Neural progenitor cell (in vitro differentiated cells): ENCODE measurements at regions not wholly inside any gene's neighbourhood (a gene's known extent, or its start where the extent isn't known, plus 50 kb on each side); places are given as distances from the start of the nearest gene placed in this dataset.

Experiments
- DNase-seq: peaks from one replicate; pipeline ENCODE4 v3.0.0-alpha.2; 2016; ENCODE audit warnings: low spot score
- H2AFZ ChIP-seq: fragments of 200-600 bp; sonication (generic); replicated peaks from 2 replicates; pipeline ENCODE4 v1.6.1; 2016; ENCODE audit warnings: antibody characterized with exemption
- H3F3A ChIP-seq: fragments of 200-600 bp; sonication (generic); 2 replicates; pipeline ENCODE4 v1.6.1; 2016; ENCODE audit warnings: antibody characterized with exemption, low read depth
- H3K27ac ChIP-seq: fragments of 200-600 bp; sonication (generic); 2 replicates; pipeline ENCODE4 v1.5.1; 2016; ENCODE audit warnings: mild to moderate bottlenecking
- H3K27me3 ChIP-seq: fragments of 200-600 bp; sonication (generic); 2 replicates; pipeline ENCODE4 v1.6.1; 2016; ENCODE audit warnings: mild to moderate bottlenecking, moderate library complexity
- H3K36me3 ChIP-seq: fragments of 200-600 bp; sonication (generic); 2 replicates; pipeline ENCODE4 v1.5.1; 2016
- H3K4me1 ChIP-seq: fragments of 200-600 bp; sonication (generic); 2 replicates; pipeline ENCODE4 v1.6.1; 2016; ENCODE audit warnings: mixed run types
- H3K4me2 ChIP-seq: fragments of 200-600 bp; sonication (generic); 2 replicates; pipeline ENCODE4 v1.6.1; 2016
- H3K4me3 ChIP-seq: fragments of 200-600 bp; sonication (generic); 2 replicates; pipeline ENCODE4 v1.5.1; 2016
- H3K79me2 ChIP-seq: fragments of 200-600 bp; sonication (generic); 2 replicates; pipeline ENCODE4 v1.6.1; 2016; ENCODE audit warnings: low read depth
- H3K9ac ChIP-seq: fragments of 200-600 bp; sonication (generic); 2 replicates; pipeline ENCODE4 v1.6.1; 2016
- H3K9me3 ChIP-seq: fragments of 200-600 bp; sonication (generic); 2 replicates; pipeline ENCODE4 v1.5.1; 2016; ENCODE audit warnings: low read depth
- H4K20me1 ChIP-seq: fragments of 200-600 bp; sonication (generic); 2 replicates; pipeline ENCODE4 v1.6.1; 2016; ENCODE audit warnings: low read depth
- H3K27ac Mint-ChIP-seq: 3 replicates; pipeline ENCODE4 v1.8.0; 2021; ENCODE audit warnings: mixed read lengths
- H3K27me3 Mint-ChIP-seq: 2 replicates; pipeline ENCODE4 v1.8.0; 2022; ENCODE audit warnings: low read depth, mild to moderate bottlenecking, inconsistent platforms, moderate library complexity, mixed read lengths; ENCODE audit not compliant: insufficient read depth
- H3K36me3 Mint-ChIP-seq: 3 replicates; pipeline ENCODE4 v1.8.0; 2021; ENCODE audit warnings: mixed read lengths
- H3K4me1 Mint-ChIP-seq: 3 replicates; pipeline ENCODE4 v1.8.0; 2021; ENCODE audit warnings: mixed read lengths
- H3K4me3 Mint-ChIP-seq: 3 replicates; pipeline ENCODE4 v1.8.0; 2021; ENCODE audit warnings: mild to moderate bottlenecking, moderate library complexity, mixed read lengths
- H3K9me3 Mint-ChIP-seq: 3 replicates; pipeline ENCODE4 v1.8.0; 2020; ENCODE audit warnings: mixed read lengths
- EZH2 ChIP-seq: fragments of 200-600 bp; sonication (generic); IDR thresholded peaks from 2 replicates; pipeline ENCODE4 v1.6.1; 2017; ENCODE audit warnings: antibody characterized with exemption, mild to moderate bottlenecking, moderate library complexity
- EZH2phosphoT487 ChIP-seq: fragments of 200-600 bp; sonication (generic); IDR thresholded peaks from 2 replicates; pipeline ENCODE4 v1.6.1; 2017; ENCODE audit warnings: antibody characterized with exemption
- TF ChIP-seq, protein P1 (sequence below): fragments of 200-600 bp; sonication (generic); IDR thresholded peaks from 2 replicates; pipeline ENCODE4 v1.5.1; 2017; ENCODE audit warnings: antibody characterized with exemption, mild to moderate bottlenecking

DNA sequence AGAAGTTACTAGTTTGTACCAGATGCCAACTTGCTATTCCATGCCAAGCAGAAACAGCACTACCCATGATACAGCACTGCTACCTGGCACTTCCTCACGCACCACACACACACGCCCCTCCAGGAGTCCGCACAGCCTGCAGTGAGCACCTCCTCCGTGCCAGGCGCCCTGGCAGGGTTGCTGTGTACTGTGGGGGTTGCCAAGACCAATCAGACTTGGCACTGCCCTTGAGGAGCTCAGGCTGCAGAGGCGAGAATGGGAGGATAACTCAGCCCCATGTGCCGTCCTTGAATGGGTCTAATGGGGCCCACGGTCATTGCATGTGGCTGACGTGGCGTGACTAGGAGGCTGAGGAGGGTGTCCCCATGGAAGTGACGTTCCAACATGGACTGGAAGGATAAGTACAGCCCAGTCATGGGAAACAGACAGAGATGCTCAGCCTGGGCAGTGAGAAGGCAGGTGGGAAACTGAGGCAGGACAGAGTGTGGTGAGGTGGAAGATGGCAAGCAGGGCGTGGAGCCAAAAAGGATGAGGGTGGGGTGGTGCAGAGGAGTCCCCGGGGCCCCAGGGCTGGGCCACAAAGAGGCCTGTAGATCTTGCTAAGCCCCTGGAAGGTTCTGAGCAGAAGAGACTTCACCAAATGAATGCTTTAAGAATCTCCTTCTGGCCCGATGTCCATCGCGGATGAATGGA lies 65.3 kb upstream of the C14orf180 start:
- DNase-seq = no peak
- H3K27me3 Mint-ChIP-seq = peaks cover 16% of the 10 kb centered on the region
- Histone ChIP-seq H2AFZ (no peak overlapping the region), H3K9me3 (no peaks in the 10 kb centered on the region), H3K9ac (no peak overlapping the region), H3K27ac (no peak overlapping the region), H3K4me2 (no peak overlapping the region), H3K79me2 (no peaks in the 10 kb centered on the region), H3K27me3 (no peaks in the 10 kb centered on the region), H3K4me3 (no peak overlapping the region), H3K4me1 (no peaks in the 10 kb centered on the region), H3K36me3 (no peaks in the 10 kb centered on the region), H3F3A (no peaks in the 10 kb centered on the region), H4K20me1 (no peaks in the 10 kb centered on the region)
- no peak overlapping the region for H3K27ac Mint-ChIP-seq
- peaks cover 20% of the 10 kb centered on the region for H3K9me3 Mint-ChIP-seq
- TF ChIP-seq, protein P1, sequence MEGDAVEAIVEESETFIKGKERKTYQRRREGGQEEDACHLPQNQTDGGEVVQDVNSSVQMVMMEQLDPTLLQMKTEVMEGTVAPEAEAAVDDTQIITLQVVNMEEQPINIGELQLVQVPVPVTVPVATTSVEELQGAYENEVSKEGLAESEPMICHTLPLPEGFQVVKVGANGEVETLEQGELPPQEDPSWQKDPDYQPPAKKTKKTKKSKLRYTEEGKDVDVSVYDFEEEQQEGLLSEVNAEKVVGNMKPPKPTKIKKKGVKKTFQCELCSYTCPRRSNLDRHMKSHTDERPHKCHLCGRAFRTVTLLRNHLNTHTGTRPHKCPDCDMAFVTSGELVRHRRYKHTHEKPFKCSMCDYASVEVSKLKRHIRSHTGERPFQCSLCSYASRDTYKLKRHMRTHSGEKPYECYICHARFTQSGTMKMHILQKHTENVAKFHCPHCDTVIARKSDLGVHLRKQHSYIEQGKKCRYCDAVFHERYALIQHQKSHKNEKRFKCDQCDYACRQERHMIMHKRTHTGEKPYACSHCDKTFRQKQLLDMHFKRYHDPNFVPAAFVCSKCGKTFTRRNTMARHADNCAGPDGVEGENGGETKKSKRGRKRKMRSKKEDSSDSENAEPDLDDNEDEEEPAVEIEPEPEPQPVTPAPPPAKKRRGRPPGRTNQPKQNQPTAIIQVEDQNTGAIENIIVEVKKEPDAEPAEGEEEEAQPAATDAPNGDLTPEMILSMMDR = no peak
- TF ChIP-seq EZH2 = no peak
- TF ChIP-seq EZH2phosphoT487 = no peak
- no peak overlapping the region for H3K4me3 Mint-ChIP-seq
- H3K36me3 Mint-ChIP-seq = no peaks in the 10 kb centered on the region
- H3K4me1 Mint-ChIP-seq = no peaks in the 10 kb centered on the region

GRCh38 chr14:104515059-104515810 lies 64.3 kb upstream of the C14orf180 start:
- H3K9ac ChIP-seq = no peak overlapping the region
- Mint-ChIP-seq H3K36me3 (no peaks in the 10 kb centered on the region), H3K9me3 (peaks cover 20% of the 10 kb centered on the region), H3K4me3 (no peak overlapping the region), H3K27me3 (peaks cover 16% of the 10 kb centered on the region), H3K27ac (no peak overlapping the region), H3K4me1 (no peaks in the 10 kb centered on the region)
- no peaks in the 10 kb centered on the region for H3F3A ChIP-seq
- H3K27ac ChIP-seq = no peak overlapping the region
- DNase-seq = no peak
- TF ChIP-seq, protein P1 = no peak
- TF ChIP-seq EZH2phosphoT487 (no peak), EZH2 (no peak)
- H3K27me3 ChIP-seq = no peaks in the 10 kb centered on the region
- H4K20me1 ChIP-seq = no peaks in the 10 kb centered on the region
- no peaks in the 10 kb centered on the region for H3K79me2 ChIP-seq
- H2AFZ ChIP-seq = no peak overlapping the region
- H3K36me3 ChIP-seq = no peaks in the 10 kb centered on the region
- H3K9me3 ChIP-seq = no peaks in the 10 kb centered on the region
- no peak overlapping the region for H3K4me2 ChIP-seq
- H3K4me1 ChIP-seq = no peaks in the 10 kb centered on the region
- no peak overlapping the region for H3K4me3 ChIP-seq

GRCh38 chr14:104515811-104516780 lies 63.5 kb upstream of the C14orf180 start:
- Histone ChIP-seq H3K36me3 (no peaks in the 10 kb centered on the region), H3K4me2 (no peak overlapping the region), H3K4me1 (no peaks in the 10 kb centered on the region), H2AFZ (no peak overlapping the region), H3K79me2 (no peaks in the 10 kb centered on the region), H3F3A (no peaks in the 10 kb centered on the region), H3K4me3 (no peak overlapping the region), H3K9me3 (no peaks in the 10 kb centered on the region), H4K20me1 (no peaks in the 10 kb centered on the region), H3K9ac (no peak overlapping the region), H3K27me3 (no peaks in the 10 kb centered on the region), H3K27ac (no peak overlapping the region)
- H3K9me3 Mint-ChIP-seq = peaks cover 20% of the 10 kb centered on the region
- TF ChIP-seq EZH2phosphoT487 = no peak
- no peaks in the 10 kb centered on the region for H3K4me1 Mint-ChIP-seq
- H3K4me3 Mint-ChIP-seq = no peak overlapping the region
- no peak overlapping the region for H3K27ac Mint-ChIP-seq
- no peak for DNase-seq
- H3K27me3 Mint-ChIP-seq = peaks cover 18% of the 10 kb centered on the region
- H3K36me3 Mint-ChIP-seq = no peaks in the 10 kb centered on the region
